OCI-LY1 (cell line): ENCODE measurements at regions not wholly inside any gene's neighbourhood (a gene's known extent, or its start where the extent isn't known, plus 50 kb on each side); places are given as distances from the start of the nearest gene placed in this dataset.

Experiments used
- H2AFZ ChIP-seq: fragments of 200-600 bp; sonication (generic), shearing (Covaris generic); 2 replicates; pipeline ENCODE4 v1.6.0; 2014; ENCODE audit warnings: antibody characterized with exemption, mild to moderate bottlenecking, low read length
- H3F3A ChIP-seq: fragments of 200-600 bp; sonication (generic), shearing (Covaris generic); 2 replicates; pipeline ENCODE4 v1.6.0; 2014; ENCODE audit warnings: mild to moderate bottlenecking, antibody characterized with exemption, low read length, moderate library complexity; ENCODE audit not compliant: insufficient read depth
- H3K27ac ChIP-seq: fragments of 200-600 bp; sonication (generic); 2 replicates; pipeline ENCODE4 v1.5.1; 2014; ENCODE audit warnings: low read length, mixed run types, mild to moderate bottlenecking, low read depth; ENCODE audit not compliant: poor library complexity, severe bottlenecking
- H3K27me3 ChIP-seq: fragments of 200-600 bp; sonication (generic); 2 replicates; pipeline ENCODE4 v1.6.0; 2014; ENCODE audit warnings: antibody characterized with exemption, mild to moderate bottlenecking, low read length, moderate library complexity; ENCODE audit not compliant: insufficient read depth
- H3K36me3 ChIP-seq: fragments of 200-600 bp; sonication (generic); 2 replicates; pipeline ENCODE4 v1.6.1; 2014; ENCODE audit warnings: mild to moderate bottlenecking, antibody characterized with exemption, low read length, moderate library complexity, mixed read lengths; ENCODE audit not compliant: insufficient read depth
- H3K4me1 ChIP-seq: fragments of 200-600 bp; sonication (generic); 2 replicates; pipeline ENCODE4 v1.5.1; 2014; ENCODE audit warnings: mild to moderate bottlenecking, low read length, moderate library complexity; ENCODE audit not compliant: insufficient read depth, severe bottlenecking
- H3K4me2 ChIP-seq: fragments of 200-600 bp; sonication (generic), shearing (Covaris generic); 2 replicates; pipeline ENCODE4 v1.6.1; 2014; ENCODE audit warnings: low read length
- H3K4me3 ChIP-seq: fragments of 200-600 bp; sonication (generic); 2 replicates; pipeline ENCODE4 v1.5.1; 2014; ENCODE audit warnings: low read length, low read depth, mild to moderate bottlenecking, mixed read lengths; ENCODE audit not compliant: poor library complexity, severe bottlenecking
- H3K79me2 ChIP-seq: fragments of 200-600 bp; shearing (Covaris generic); 2 replicates; pipeline ENCODE4 v1.6.1; 2016; ENCODE audit warnings: mixed run types, low read length, mixed read lengths; ENCODE audit not compliant: insufficient read depth
- H3K9ac ChIP-seq: fragments of 200-600 bp; sonication (generic), shearing (Covaris generic); 2 replicates; pipeline ENCODE4 v1.6.1; 2014; ENCODE audit warnings: mild to moderate bottlenecking, low read length, mixed read lengths
- H3K9me2 ChIP-seq: fragments of 200-600 bp; sonication (generic), shearing (Covaris generic); 2 replicates; pipeline ENCODE4 v1.6.1; 2014; ENCODE audit warnings: low read depth, mild to moderate bottlenecking, low read length, mixed read lengths
- H3K9me3 ChIP-seq: fragments of 200-600 bp; shearing (Covaris generic); 2 replicates; pipeline ENCODE4 v1.6.1; 2014; ENCODE audit warnings: low read length, mixed read lengths
- H4K20me1 ChIP-seq: fragments of 200-600 bp; sonication (generic), shearing (Covaris generic); 2 replicates; pipeline ENCODE4 v1.6.0; 2016; ENCODE audit warnings: mild to moderate bottlenecking, low read length; ENCODE audit not compliant: insufficient read depth
- CTCF ChIP-seq: fragments of 200-600 bp; sonication (generic), shearing (Covaris generic); IDR thresholded peaks from 2 replicates; pipeline ENCODE4 v1.5.1; 2017; ENCODE audit warnings: mild to moderate bottlenecking, antibody characterized with exemption, low read length, moderate library complexity, mixed read lengths
- EZH2 ChIP-seq: fragments of 200-600 bp; sonication (generic), shearing (Covaris generic); IDR thresholded peaks from 2 replicates; pipeline ENCODE4 v1.8.0; 2017; ENCODE audit warnings: borderline replicate concordance, mixed run types, mild to moderate bottlenecking, antibody characterized with exemption, low read length, moderate library complexity, mixed read lengths

- no peak overlapping the region for H2AFZ ChIP-seq
- no peak overlapping the region for H3K4me2 ChIP-seq
- no peak overlapping the region for H3K9ac ChIP-seq
- H3K27me3 ChIP-seq: no peaks in the 10 kb centered on the region
- no peaks in the 10 kb centered on the region for H3K4me1 ChIP-seq
- H3F3A ChIP-seq: no peaks in the 10 kb centered on the region
- TF ChIP-seq CTCF: no peak
- no peak for TF ChIP-seq EZH2
- H3K9me2 ChIP-seq: no peaks in the 10 kb centered on the region
- no peaks in the 10 kb centered on the region for H3K79me2 ChIP-seq
- no peak overlapping the region for H3K4me3 ChIP-seq
- no peak overlapping the region for H3K27ac ChIP-seq
- H3K9me3 ChIP-seq: no peaks in the 10 kb centered on the region
- H3K36me3 ChIP-seq: no peaks in the 10 kb centered on the region
- no peaks in the 10 kb centered on the region for H4K20me1 ChIP-seq
Observed at GRCh38 chr22:48680601-48681000, 1147.1 kb downstream of the BRD1 start.

GRCh38 chr22:48679656-48680555 lies 1147.8 kb downstream of the BRD1 start:
- no peaks in the 10 kb centered on the region for H3K4me1 ChIP-seq
- no peaks in the 10 kb centered on the region for H3K9me2 ChIP-seq
- no peak overlapping the region for H3K4me3 ChIP-seq
- H3K9me3 ChIP-seq: no peaks in the 10 kb centered on the region
- H4K20me1 ChIP-seq: no peaks in the 10 kb centered on the region
- H3K79me2 ChIP-seq: no peaks in the 10 kb centered on the region
- no peak overlapping the region for H3K4me2 ChIP-seq
- H3K36me3 ChIP-seq: no peaks in the 10 kb centered on the region
- TF ChIP-seq CTCF (no peak), EZH2 (no peak)
- H3K27me3 ChIP-seq: no peaks in the 10 kb centered on the region
- no peak overlapping the region for H2AFZ ChIP-seq
- H3K27ac ChIP-seq: no peak overlapping the region
- no peak overlapping the region for H3K9ac ChIP-seq
- H3F3A ChIP-seq: no peaks in the 10 kb centered on the region

- Histone ChIP-seq H2AFZ (no peak overlapping the region), H3K4me2 (no peak overlapping the region)
Observed at GRCh38 chr22:48678171-48679135, 1149.2 kb downstream of the BRD1 start.

More at GRCh38 chr22:48678171-48679135, 1149.2 kb downstream of the BRD1 start:
- H3K9me3 ChIP-seq: no peaks in the 10 kb centered on the region
- no peaks in the 10 kb centered on the region for H3K79me2 ChIP-seq
- TF ChIP-seq EZH2 (no peak), CTCF (no peak)
- no peak overlapping the region for H3K9ac ChIP-seq
- H3K27ac ChIP-seq: no peak overlapping the region
- no peaks in the 10 kb centered on the region for H3K9me2 ChIP-seq
- no peaks in the 10 kb centered on the region for H3K4me1 ChIP-seq
- no peaks in the 10 kb centered on the region for H3K27me3 ChIP-seq
- H3K36me3 ChIP-seq: no peaks in the 10 kb centered on the region
- H3K4me3 ChIP-seq: no peak overlapping the region
- H3F3A ChIP-seq: no peaks in the 10 kb centered on the region
- no peaks in the 10 kb centered on the region for H4K20me1 ChIP-seq
